ENCODE measurements at regions not wholly inside any gene's neighbourhood (a gene's known extent, or its start where the extent isn't known, plus 50 kb on each side); places are given as distances from the start of the nearest gene placed in this dataset.
"Not testable (repeated sequence)": the region's sequence is repeated elsewhere in the genome, so short reads cannot be mapped to it uniquely, and the experiment has no call there.

GRCh38 chr5:91824406-91824805 is 441.3 kb upstream of the ARRDC3 start:
- no peak for FAIRE-seq
- DNase-seq (ENCODE audit: extremely low spot score, insufficient read length, low read depth), result no peak

- DNase-seq (ENCODE audit: extremely low spot score, insufficient read length, low read depth), result no peak
- no peak for FAIRE-seq
Measured at GRCh38 chr5:91820874-91821273, 437.8 kb upstream of the ARRDC3 start.

- FAIRE-seq, result no peak
- no peak for DNase-seq (ENCODE audit: extremely low spot score, insufficient read length, low read depth)
Measured at GRCh38 chr5:91816681-91817080, 433.6 kb upstream of the ARRDC3 start.

GRCh38 chr5:91797576-91797975 is 414.5 kb upstream of the ARRDC3 start:
- DNase-seq (ENCODE audit: extremely low spot score, insufficient read length, low read depth) (no peak), FAIRE-seq (no peak)

GRCh38 chr5:91794856-91795548 is 411.9 kb upstream of the ARRDC3 start:
- FAIRE-seq (no peak), DNase-seq (ENCODE audit: extremely low spot score, insufficient read length, low read depth) (no peak)

GRCh38 chr5:91794455-91794854 is 411.3 kb upstream of the ARRDC3 start:
- FAIRE-seq (no peak), DNase-seq (ENCODE audit: extremely low spot score, insufficient read length, low read depth) (no peak)

GRCh38 chr5:91787718-91788117 is 404.6 kb upstream of the ARRDC3 start:
- no peak for FAIRE-seq
- DNase-seq (ENCODE audit: extremely low spot score, insufficient read length, low read depth), result no peak

GRCh38 chr5:91777671-91778070 is 394.6 kb upstream of the ARRDC3 start:
- FAIRE-seq (no peak), DNase-seq (ENCODE audit: extremely low spot score, insufficient read length, low read depth) (no peak)

- FAIRE-seq (no peak), DNase-seq (ENCODE audit: extremely low spot score, insufficient read length, low read depth) (no peak)
Measured at GRCh38 chr5:91776249-91776648, 393.1 kb upstream of the ARRDC3 start.

GRCh38 chr5:91770400-91770799 is 387.3 kb upstream of the ARRDC3 start:
- no peak for FAIRE-seq

GRCh38 chr5:91757383-91757782 is 374.3 kb upstream of the ARRDC3 start:
- not testable (repeated sequence) for FAIRE-seq; DNase-seq (ENCODE audit: extremely low spot score, insufficient read length, low read depth)

More at GRCh38 chr5:91770400-91770799, 387.3 kb upstream of the ARRDC3 start:
- DNase-seq (ENCODE audit: extremely low spot score, insufficient read length, low read depth), result no peak

- no peak for FAIRE-seq
- DNase-seq (ENCODE audit: extremely low spot score, insufficient read length, low read depth), result no peak
Measured at GRCh38 chr5:91754990-91755389, 371.9 kb upstream of the ARRDC3 start.

- not testable (repeated sequence) for FAIRE-seq
Measured at GRCh38 chr5:91744470-91744869, 361.4 kb upstream of the ARRDC3 start.

GRCh38 chr5:91742550-91742949 is 359.4 kb upstream of the ARRDC3 start:
- no peak for FAIRE-seq
- DNase-seq (ENCODE audit: extremely low spot score, insufficient read length, low read depth), result no peak

More at GRCh38 chr5:91744470-91744869, 361.4 kb upstream of the ARRDC3 start:
- not testable (repeated sequence) for DNase-seq (ENCODE audit: extremely low spot score, insufficient read length, low read depth)

- DNase-seq (ENCODE audit: extremely low spot score, insufficient read length, low read depth) (no peak), FAIRE-seq (no peak)
Measured at GRCh38 chr5:91741764-91742505, 358.8 kb upstream of the ARRDC3 start.

GRCh38 chr5:91730026-91730425 is 346.9 kb upstream of the ARRDC3 start:
- DNase-seq (ENCODE audit: extremely low spot score, insufficient read length, low read depth), result no peak
- no peak for FAIRE-seq

- no peak for DNase-seq (ENCODE audit: extremely low spot score, insufficient read length, low read depth)
Measured at GRCh38 chr5:91727463-91727862, 344.3 kb upstream of the ARRDC3 start.

GRCh38 chr5:91722736-91723467 is 339.8 kb upstream of the ARRDC3 start:
- FAIRE-seq (no peak), DNase-seq (ENCODE audit: extremely low spot score, insufficient read length, low read depth) (no peak)

More at GRCh38 chr5:91727463-91727862, 344.3 kb upstream of the ARRDC3 start:
- FAIRE-seq, result no peak

GRCh38 chr5:91712718-91713117 is 329.6 kb upstream of the ARRDC3 start:
- FAIRE-seq, result no peak
- no peak for DNase-seq (ENCODE audit: extremely low spot score, insufficient read length, low read depth)

- FAIRE-seq (no peak), DNase-seq (ENCODE audit: extremely low spot score, insufficient read length, low read depth) (no peak)
Measured at GRCh38 chr5:91707521-91707841, 324.4 kb upstream of the ARRDC3 start.
